Peyer's patch (tissue), 4 donors: ENCODE measurements at regions not wholly inside any gene's neighbourhood (a gene's known extent, or its start where the extent isn't known, plus 50 kb on each side); places are given as distances from the start of the nearest gene placed in this dataset.

Experiments used
- DNase-seq, 3 donors: peaks; one replicate each; pipeline ENCODE4 v3.0.0-alpha.2; 2017 to 2019
- H3K27ac ChIP-seq, 4 donors: fragments of 200-600 bp; sonication (generic); one replicate each; pipeline ENCODE4 v1.5.1; 2016 to 2019
- H3K27me3 ChIP-seq, 2 donors: fragments of 200-600 bp; sonication (generic); one replicate each; pipeline ENCODE4 v1.5.1; 2019
- H3K36me3 ChIP-seq, 3 donors: fragments of 200-600 bp; sonication (generic); one replicate each; pipeline ENCODE4 v1.5.1; 2016 to 2019
- H3K4me1 ChIP-seq, 4 donors: fragments of 200-600 bp; sonication (generic); one replicate each; pipeline ENCODE4 v1.5.1; 2016 to 2019
- H3K4me3 ChIP-seq, 4 donors: fragments of 200-600 bp; sonication (generic); 1 replicate in 3 of 4; 2 replicates in 1 of 4; pipeline ENCODE4 v1.5.1; 2016 to 2019; ENCODE audit warnings: mild to moderate bottlenecking in 1 of 4
- H3K9me3 ChIP-seq, 4 donors: fragments of 200-600 bp; sonication (generic); one replicate each; pipeline ENCODE4 v1.5.1; 2016 to 2019; ENCODE audit warnings: mild to moderate bottlenecking in 1 of 4
- CTCF ChIP-seq, 6 experiments: fragments of 450-650 bp in 4 of 6; fragments of 200-600 bp in 2 of 6; sonication (generic) in 1 of 6; IDR thresholded peaks; one replicate each; pipeline ENCODE4 v1.5.1; 2017 to 2019; ENCODE audit warnings: antibody characterized with exemption in 6 of 6, mild to moderate bottlenecking in 3 of 6, moderate library complexity in 1 of 6
- POLR2A ChIP-seq, 2 donors: fragments of 450-650 bp; IDR thresholded peaks; one replicate each; pipeline ENCODE4 v1.5.1; 2017; ENCODE audit warnings: antibody characterized with exemption in 2 of 2, mild to moderate bottlenecking in 2 of 2, moderate library complexity in 2 of 2

GRCh38 chr9:28232686-28233085 lies 659.4 kb upstream of the C9orf72 start:
- H3K4me3 ChIP-seq, result no peak overlapping the region
- no peak for TF ChIP-seq CTCF (IDR thresholded peaks at IDR 0.05)
- TF ChIP-seq POLR2A (IDR thresholded peaks at IDR 0.05), result no peak
- no peaks in the 10 kb centered on the region for H3K27me3 ChIP-seq
- H3K36me3 ChIP-seq, result no peaks in the 10 kb centered on the region
- H3K4me1 ChIP-seq, result no peaks in the 10 kb centered on the region
- no peaks in the 10 kb centered on the region for H3K9me3 ChIP-seq
- no peak overlapping the region for H3K27ac ChIP-seq
- DNase-seq, result no peak

- H3K4me3 ChIP-seq, result no peak overlapping the region
- no peaks in the 10 kb centered on the region for H3K4me1 ChIP-seq
- DNase-seq, result no peak
- no peak overlapping the region for H3K27ac ChIP-seq
- no peaks in the 10 kb centered on the region for H3K9me3 ChIP-seq
- no peak for TF ChIP-seq CTCF (IDR thresholded peaks at IDR 0.05)
- TF ChIP-seq POLR2A (IDR thresholded peaks at IDR 0.05), result no peak
- no peaks in the 10 kb centered on the region for H3K36me3 ChIP-seq
- no peaks in the 10 kb centered on the region for H3K27me3 ChIP-seq
Measured at GRCh38 chr9:28234133-28234893, 661.0 kb upstream of the C9orf72 start.

GRCh38 chr9:28234894-28235277 lies 661.6 kb upstream of the C9orf72 start:
- Histone ChIP-seq H3K27me3 (no peaks in the 10 kb centered on the region), H3K9me3 (no peaks in the 10 kb centered on the region), H3K4me1 (no peaks in the 10 kb centered on the region), H3K4me3 (no peak overlapping the region), H3K36me3 (no peaks in the 10 kb centered on the region), H3K27ac (no peak overlapping the region)
- DNase-seq, result no peak
- TF ChIP-seq POLR2A (IDR thresholded peaks at IDR 0.05), result no peak
- no peak for TF ChIP-seq CTCF (IDR thresholded peaks at IDR 0.05)

- Histone ChIP-seq H3K27me3 (no peaks in the 10 kb centered on the region), H3K27ac (no peak overlapping the region), H3K36me3 (no peaks in the 10 kb centered on the region), H3K4me1 (no peaks in the 10 kb centered on the region), H3K9me3 (no peaks in the 10 kb centered on the region), H3K4me3 (no peak overlapping the region)
- no peak for DNase-seq
- TF ChIP-seq CTCF (IDR thresholded peaks at IDR 0.05), result no peak
- no peak for TF ChIP-seq POLR2A (IDR thresholded peaks at IDR 0.05)
Measured at GRCh38 chr9:28249424-28249823, 676.1 kb upstream of the C9orf72 start.

GRCh38 chr9:28255174-28255573 lies 681.9 kb upstream of the C9orf72 start:
- no peak for DNase-seq
- no peaks in the 10 kb centered on the region for H3K4me1 ChIP-seq
- TF ChIP-seq CTCF (IDR thresholded peaks at IDR 0.05), result no peak
- no peak for TF ChIP-seq POLR2A (IDR thresholded peaks at IDR 0.05)
- H3K9me3 ChIP-seq, result no peaks in the 10 kb centered on the region
- H3K36me3 ChIP-seq, result no peaks in the 10 kb centered on the region
- H3K27ac ChIP-seq, result no peak overlapping the region
- no peak overlapping the region for H3K4me3 ChIP-seq
- H3K27me3 ChIP-seq, result no peaks in the 10 kb centered on the region

GRCh38 chr9:28260330-28260729 lies 687.0 kb upstream of the C9orf72 start:
- DNase-seq, result no peak
- Histone ChIP-seq H3K4me3 (no peak overlapping the region), H3K36me3 (no peaks in the 10 kb centered on the region), H3K27ac (no peak overlapping the region), H3K27me3 (no peaks in the 10 kb centered on the region), H3K4me1 (no peaks in the 10 kb centered on the region), H3K9me3 (no peaks in the 10 kb centered on the region)
- TF ChIP-seq CTCF (IDR thresholded peaks at IDR 0.05) (no peak), POLR2A (IDR thresholded peaks at IDR 0.05) (no peak)
